ENCODE measurements at regions not wholly inside any gene's neighbourhood (a gene's known extent, or its start where the extent isn't known, plus 50 kb on each side); places are given as distances from the start of the nearest gene placed in this dataset.

GRCh38 chr7:21149809-21150208, 278.1 kb upstream of the SP4 start (continued):
- no peak for TF ChIP-seq BRCA1 (IDR thresholded peaks at IDR 0.05; ENCODE audit: low read depth, low read length)
- TF ChIP-seq YY1 (IDR thresholded peaks at IDR 0.05; ENCODE audit: low read depth, low read length): no peak
- no peak for TF ChIP-seq ZNF24 (IDR thresholded peaks at IDR 0.05)
- no peak for TF ChIP-seq WRNIP1 (IDR thresholded peaks at IDR 0.05; ENCODE audit: borderline replicate concordance, low read depth, low read length)
- no peak for TF ChIP-seq MAX (IDR thresholded peaks at IDR 0.05; ENCODE audit: low read depth, low read length)
- TF ChIP-seq ZBTB11 (CRISPR knock-in tag; IDR thresholded peaks at IDR 0.05): no peak
- TF ChIP-seq TCF3 (IDR thresholded peaks at IDR 0.05; ENCODE audit: borderline replicate concordance, insufficient read depth, low read depth, low read length): no peak
- TF ChIP-seq PML (IDR thresholded peaks at IDR 0.05; ENCODE audit: low read length): no peak
- TF ChIP-seq IKZF1 (conservative IDR thresholded peaks at IDR 0.05): no peak

GRCh38 chr7:21154614-21155013, 273.3 kb upstream of the SP4 start:
- no peak overlapping the region for H3K4me2 ChIP-seq (ENCODE audit: control insufficient read depth, insufficient read depth)
- ChIA-PET CTCF (no interaction called here), SMC1A (ENCODE audit: uncharacterized antibody, unreplicated experiment) (no interaction called here), RAD21 (ENCODE audit: unreplicated experiment) (no interaction called here), POLR2A (no interaction called here)
- H3K27ac ChIP-seq (ENCODE audit: control insufficient read depth, insufficient read depth): no peak overlapping the region
- FAIRE-seq (no peak), ATAC-seq (no peak), DNase-seq (ENCODE audit: low read depth, low spot score) (no peak)
- TF ChIP-seq CREB1 (IDR thresholded peaks at IDR 0.05; ENCODE audit: low read depth): no peak
- no peak for TF ChIP-seq ATF3 (IDR thresholded peaks at IDR 0.05; ENCODE audit: borderline replicate concordance, extremely low read depth, low read depth, low read length)
- TF ChIP-seq RB1 (IDR thresholded peaks at IDR 0.05; ENCODE audit: borderline replicate concordance): no peak
- TF ChIP-seq ZNF274 (IDR thresholded peaks at IDR 0.05; ENCODE audit: insufficient read depth, insufficient read length): no peak
- no peak for TF ChIP-seq NBN (IDR thresholded peaks at IDR 0.05)
- no peak for TF ChIP-seq TCF7 (IDR thresholded peaks at IDR 0.05; ENCODE audit: borderline replicate concordance)
- TF ChIP-seq NRF1 (conservative IDR thresholded peaks at IDR 0.05; ENCODE audit: low read depth, low read length): no peak
- no peak for TF ChIP-seq EED (IDR thresholded peaks at IDR 0.05; ENCODE audit: low read depth)
- no peak for TF ChIP-seq EZH2 (IDR thresholded peaks at IDR 0.05; ENCODE audit: borderline replicate concordance, control insufficient read depth, low read depth, low read length)
- no peak for TF ChIP-seq HCFC1 (IDR thresholded peaks at IDR 0.05; ENCODE audit: low read length)
- TF ChIP-seq POU2F2 (IDR thresholded peaks at IDR 0.05; ENCODE audit: borderline replicate concordance, low read depth, low read length): no peak
- intact Hi-C loops (cut with micrococcal nuclease; ENCODE audit: unreplicated experiment) (no loop called here), in situ Hi-C loops (cut with MboI) (no loop called here)
- no peak overlapping the region for H2AFZ ChIP-seq (ENCODE audit: control insufficient read depth, low read depth, low read length)
- no peak overlapping the region for H3K9ac ChIP-seq (ENCODE audit: control insufficient read depth, insufficient read depth, low read length)
- H4K20me1 ChIP-seq (ENCODE audit: control insufficient read depth, insufficient read depth): no peaks in the 10 kb centered on the region
- H3K9me3 ChIP-seq (replicated peaks; ENCODE audit: control insufficient read depth, insufficient read depth, low read length): no peaks in the 10 kb centered on the region
- H3K79me2 ChIP-seq (ENCODE audit: control insufficient read depth, insufficient read depth, low read length): no peaks in the 10 kb centered on the region
- H3K27me3 ChIP-seq (replicated peaks in 1 of 2; ENCODE audit: control insufficient read depth in 2 of 2, insufficient read depth in 2 of 2, low read length in 1 of 2): no peaks in the 10 kb centered on the region
- BruUV-seq (replicated peaks): no TSS peak
- H3K36me3 ChIP-seq (ENCODE audit: control insufficient read depth in 2 of 2, insufficient read depth in 2 of 2, low read length in 1 of 2): no peaks in the 10 kb centered on the region
- no peaks in the 10 kb centered on the region for H3K4me1 ChIP-seq (ENCODE audit: control insufficient read depth, insufficient read depth, low read length)
- WGBS (ENCODE audit: insufficient coverage, insufficient replicate concordance, low lambda C conversion rate, missing lambda C conversion rate): 2% methylated on average over 2 of the region's 2 CpGs
- H3K4me3 ChIP-seq: no peak overlapping the region
